ENCODE measurements at regions not wholly inside any gene's neighbourhood (a gene's known extent, or its start where the extent isn't known, plus 50 kb on each side); places are given as distances from the start of the nearest gene placed in this dataset.

GRCh38 chr1:48109390-48110013 is 112.3 kb upstream of the TRABD2B start:
- no peak for TF ChIP-seq ZNF274 (IDR thresholded peaks at IDR 0.05; ENCODE audit: low read depth, low read length)
- no peak for TF ChIP-seq YY1 (IDR thresholded peaks at IDR 0.05; ENCODE audit: insufficient read depth, insufficient read length)
